GM12878 (cell line): ENCODE measurements at regions not wholly inside any gene's neighbourhood (a gene's known extent, or its start where the extent isn't known, plus 50 kb on each side); places are given as distances from the start of the nearest gene placed in this dataset.

ENCODE experiments used
- ATAC-seq: fragments of 200-7000 bp; cut with Tn5 transposase; 3 replicates; pipeline ENCODE4 v1.9.1; 2020; ENCODE audit warnings: mild to moderate bottlenecking, moderate library complexity
- BruUV-seq: library from RNA; stranded (reverse); fragments of 400-500 nt; replicated peaks from 2 replicates; lab custom pipeline; 2021; lab: Mats Ljungman, UMichigan
- CTCF ChIA-PET: fragments of 300-600 bp; sonication (Branson Sonifier 250); formaldehyde crosslinking; extraction: SDS; loops from one replicate; lab custom pipeline; 2021; ENCODE audit warnings: inconsistent platforms; lab: Yijun Ruan, JAX
- POLR2A ChIA-PET: fragments of 350-600 bp; formaldehyde crosslinking; extraction: SDS; loops from one replicate; lab custom pipeline; 2021; ENCODE audit warnings: inconsistent platforms; lab: Charles Lee
- RAD21 ChIA-PET: fragments of 300-600 bp; sonication (Branson Sonifier 250); formaldehyde crosslinking; loops from one replicate; lab custom pipeline; 2023; ENCODE audit warnings: antibody characterized with exemption; ENCODE audit not compliant: unreplicated experiment; lab: Charles Lee
- SMC1A ChIA-PET: fragments of 300-600 bp; sonication (Branson Sonifier 250); formaldehyde crosslinking; loops from one replicate; lab custom pipeline; 2023; ENCODE audit not compliant: unreplicated experiment, uncharacterized antibody; lab: Charles Lee
- DNase-seq: peaks from one replicate; pipeline ENCODE4 v3.0.0-alpha.2; 2011; ENCODE audit warnings: low read depth, low spot score
- FAIRE-seq: peaks from 3 replicates; lab custom pipeline; 2011; peaks lifted over from hg19 to GRCh38; lab: Jason Lieb, UNC
- H2AFZ ChIP-seq: 2 replicates; pipeline ENCODE4 v1.6.0; 2011; ENCODE audit warnings: low read depth, low read length, control low read depth; ENCODE audit not compliant: control insufficient read depth
- H3K27ac ChIP-seq: 2 replicates; pipeline ENCODE4 v1.5.1; 2011; ENCODE audit warnings: control low read depth; ENCODE audit not compliant: control insufficient read depth, insufficient read depth
- H3K27me3 ChIP-seq, 2 experiments: replicated peaks in 1 of 2; 2 replicates each; pipeline versions ENCODE4 v1.6.0 to v1.6.1; 2011; ENCODE audit warnings: low read length in 1 of 2; ENCODE audit not compliant: control insufficient read depth in 2 of 2, insufficient read depth in 2 of 2
- H3K36me3 ChIP-seq, 2 experiments: 2 replicates each; pipeline ENCODE4 v1.5.1; 2011; ENCODE audit warnings: low read length in 1 of 2; ENCODE audit not compliant: control insufficient read depth in 2 of 2, insufficient read depth in 2 of 2
- H3K4me1 ChIP-seq: 2 replicates; pipeline ENCODE4 v1.6.1; 2011; ENCODE audit warnings: mild to moderate bottlenecking, low read length, moderate library complexity, mixed read lengths; ENCODE audit not compliant: control insufficient read depth, insufficient read depth
- H3K4me2 ChIP-seq: 2 replicates; pipeline ENCODE4 v1.6.0; 2011; ENCODE audit warnings: control low read depth; ENCODE audit not compliant: control insufficient read depth, insufficient read depth
- H3K4me3 ChIP-seq: fragments of 200-600 bp; sonication (generic); 2 replicates; pipeline ENCODE4 v1.5.1; 2016
- H3K79me2 ChIP-seq: 2 replicates; pipeline ENCODE4 v1.6.0; 2011; ENCODE audit warnings: low read length; ENCODE audit not compliant: control insufficient read depth, insufficient read depth
- H3K9ac ChIP-seq: 2 replicates; pipeline ENCODE4 v1.8.0; 2011; ENCODE audit warnings: low read length, control low read depth, mixed read lengths; ENCODE audit not compliant: control insufficient read depth, insufficient read depth
- H3K9me3 ChIP-seq: replicated peaks from 3 replicates; pipeline ENCODE4 v1.5.1; 2011; ENCODE audit warnings: mild to moderate bottlenecking, low read length; ENCODE audit not compliant: control insufficient read depth, insufficient read depth
- H4K20me1 ChIP-seq: 2 replicates; pipeline ENCODE4 v1.6.0; 2011; ENCODE audit not compliant: control insufficient read depth, insufficient read depth
- SIN3A ChIP-seq: IDR thresholded peaks from 2 replicates; pipeline ENCODE4 v1.6.1; 2012; ENCODE audit warnings: low read depth, low read length, improper control_type of control experiment
- USF1 ChIP-seq: IDR thresholded peaks from 2 replicates; pipeline ENCODE4 v1.6.1; 2011; ENCODE audit warnings: borderline replicate concordance, low read depth, mild to moderate bottlenecking, moderate library complexity, mixed read lengths, low read length; ENCODE audit not compliant: insufficient read depth; ENCODE audit errors: extremely low read length
- ZNF592 ChIP-seq: fragments of 450-650 bp; IDR thresholded peaks from 2 replicates; pipeline ENCODE4 v1.6.1; 2017; ENCODE audit warnings: mild to moderate bottlenecking, moderate library complexity
- ZNF687 ChIP-seq: fragments of 450-650 bp; IDR thresholded peaks from 2 replicates; pipeline ENCODE4 v1.6.1; 2017; ENCODE audit warnings: mild to moderate bottlenecking, moderate library complexity
- WGBS: methylation state at CpG from one replicate; pipeline ENCODE4 v1.1.6; 2016; ENCODE audit warnings: low lambda C conversion rate; ENCODE audit not compliant: insufficient replicate concordance, insufficient coverage; ENCODE audit errors: missing lambda C conversion rate; 5-methylcytosine and 5-hydroxymethylcytosine counted together
- in situ Hi-C: fragments of 300-500 bp; cut with MboI; formaldehyde crosslinking; loops from 9 replicates; pipeline ENCODE4 v1.14.3; 2018; ENCODE audit warnings: mixed read lengths
- intact Hi-C: fragments of 100-400 bp; cut with micrococcal nuclease; formaldehyde crosslinking; loops from one replicate; pipeline ENCODE4 v1.14.2; 2022; ENCODE audit not compliant: unreplicated experiment

- Histone ChIP-seq H3K27ac (no peak overlapping the region), H3K79me2 (no peaks in the 10 kb centered on the region), H3K36me3 (no peaks in the 10 kb centered on the region), H3K27me3 (no peaks in the 10 kb centered on the region; a peak in 2 of 4 replicates), H3K9me3 (no peaks in the 10 kb centered on the region), H3K4me1 (no peaks in the 10 kb centered on the region), H2AFZ (no peak overlapping the region), H3K4me2 (no peak overlapping the region), H3K4me3 (no peak overlapping the region), H4K20me1 (no peaks in the 10 kb centered on the region), H3K9ac (no peak overlapping the region)
- no TSS peak for BruUV-seq
- ChIA-PET RAD21 (interaction anchor here (1.2 kb wide), 1 partner anchor 696 kb away, joined by 3 read pairs; no protein-coding TSS in a partner anchor), SMC1A (no interaction called here), POLR2A (no interaction called here), CTCF (no interaction called here)
- in situ Hi-C loops, result no loop called here
- intact Hi-C loops, result no loop called here
- TF ChIP-seq USF1, result peak; percentile 21
- no peak for TF ChIP-seq ZNF687
- no peak for TF ChIP-seq ZNF592
- no peak for TF ChIP-seq SIN3A
- ATAC-seq (peak; percentile 41; the same call in 1 of the 3 replicates), DNase-seq (no peak), FAIRE-seq (no peak)
- 14% methylated on average over 3 of the region's 3 CpGs for WGBS
Measured at GRCh38 chr3:127448161-127448561, 142.4 kb downstream of the TPRA1 start.
